SH-SY5Y (cell line): ENCODE measurements at regions not wholly inside any gene's neighbourhood (a gene's known extent, or its start where the extent isn't known, plus 50 kb on each side); places are given as distances from the start of the nearest gene placed in this dataset.

Source experiments
- GATA2 ChIP-seq: IDR thresholded peaks from 2 replicates; pipeline ENCODE4 v1.6.1; 2011; ENCODE audit warnings: mild to moderate bottlenecking, low read depth, low read length
- GATA3 ChIP-seq: IDR thresholded peaks from 2 replicates; pipeline ENCODE4 v1.6.1; 2011; ENCODE audit warnings: low read depth, mild to moderate bottlenecking, low read length, moderate library complexity

GRCh38 chr1:234861024-234861620, 251.1 kb upstream of the IRF2BP2 start:
- no peak for TF ChIP-seq GATA2
- TF ChIP-seq GATA3: no peak
